ENCODE measurements at regions not wholly inside any gene's neighbourhood (a gene's known extent, or its start where the extent isn't known, plus 50 kb on each side); places are given as distances from the start of the nearest gene placed in this dataset.

DNA sequence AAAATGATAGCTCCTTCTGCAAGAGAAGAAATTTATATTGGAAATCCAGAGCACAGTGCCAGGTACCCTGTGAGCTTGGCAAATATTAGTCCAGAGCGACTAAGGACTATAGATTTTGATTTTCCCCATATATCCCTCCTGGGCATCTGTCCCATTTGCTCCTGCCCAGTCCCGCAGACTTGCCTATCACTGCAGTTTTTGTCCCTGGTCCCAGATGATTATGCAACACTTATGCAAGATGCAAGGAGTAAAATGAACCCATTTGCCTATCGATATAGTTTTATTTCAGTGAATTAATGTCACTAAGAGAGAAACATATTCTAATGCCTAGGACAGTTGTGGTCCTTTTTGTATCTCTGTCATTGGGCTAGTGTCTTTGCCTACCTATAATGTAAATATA is 215.9 kb upstream of the BMP4 start:
- no peak for TF ChIP-seq CTCF (IDR thresholded peaks at IDR 0.05; ENCODE audit: poor library complexity)
- no peak for TF ChIP-seq EZH2 (IDR thresholded peaks at IDR 0.05; ENCODE audit: borderline replicate concordance)

All from hepatocyte (in vitro differentiated cells).